Endothelial cell of umbilical vein (primary cell): ENCODE measurements at regions not wholly inside any gene's neighbourhood (a gene's known extent, or its start where the extent isn't known, plus 50 kb on each side); places are given as distances from the start of the nearest gene placed in this dataset.

Source experiments
- CTCF ChIP-seq, 2 donors: IDR thresholded peaks; 1 replicate in 1 of 2; 2 replicates in 1 of 2; pipeline ENCODE4 v1.5.1; 2011; ENCODE audit warnings: low read length in 2 of 2, mild to moderate bottlenecking in 2 of 2, moderate library complexity in 2 of 2, control low read depth in 1 of 2, inconsistent platforms in 1 of 2, low read depth in 1 of 2; ENCODE audit not compliant: insufficient read depth in 1 of 2; ENCODE audit errors: extremely low read depth in 1 of 2
- EZH2 ChIP-seq: IDR thresholded peaks from 2 replicates; pipeline ENCODE4 v1.6.1; 2012; ENCODE audit warnings: borderline replicate concordance, low read depth, mild to moderate bottlenecking, moderate library complexity, low read length, inconsistent platforms; ENCODE audit not compliant: severe bottlenecking
- GATA2 ChIP-seq: IDR thresholded peaks from 2 replicates; pipeline ENCODE4 v1.7.0; 2011; ENCODE audit warnings: low read depth, mild to moderate bottlenecking, moderate library complexity, mixed read lengths, low read length; ENCODE audit not compliant: insufficient read length, insufficient read depth
- POLR2A ChIP-seq: IDR thresholded peaks from 2 replicates; pipeline ENCODE4 v1.6.1; 2012; ENCODE audit warnings: low read depth, mild to moderate bottlenecking, control low read depth, low read length
- POLR2AphosphoS5 ChIP-seq: IDR thresholded peaks from 2 replicates; pipeline ENCODE4 v1.6.1; 2012; ENCODE audit warnings: low read depth, mild to moderate bottlenecking, control low read depth, low read length, moderate library complexity; ENCODE audit not compliant: insufficient read depth

DNA sequence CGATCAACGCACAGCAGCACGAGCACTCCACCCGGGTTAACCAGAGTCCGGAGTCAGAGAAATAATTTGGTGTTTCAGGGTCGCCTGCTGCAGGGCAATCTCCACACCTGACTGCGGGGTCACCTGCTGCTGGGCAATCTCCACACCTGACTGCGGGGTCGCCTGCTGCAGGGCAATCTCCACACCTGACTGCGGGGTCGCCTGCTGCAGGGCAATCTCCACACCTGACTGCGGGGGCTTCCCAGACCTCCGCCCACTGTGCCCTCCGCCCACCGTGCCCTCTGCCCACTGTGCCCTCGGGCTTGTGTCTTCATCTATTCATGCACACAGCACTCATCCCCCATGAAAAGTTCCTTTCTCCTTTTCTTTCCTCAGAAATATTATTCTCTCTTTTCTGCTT is 500.2 kb upstream of the SALL3 start:
- no peak for TF ChIP-seq CTCF (IDR thresholded peaks at IDR 0.05; ENCODE audit: extremely low read depth in 1 of 2, insufficient read depth in 1 of 2, low read depth in 1 of 2, low read length in 2 of 2)
- no peak for TF ChIP-seq EZH2
- no peak for TF ChIP-seq POLR2A
- TF ChIP-seq POLR2AphosphoS5 = no peak
- TF ChIP-seq GATA2 = no peak
